Nephron progenitor cell (in vitro differentiated cells): ENCODE measurements at regions not wholly inside any gene's neighbourhood (a gene's known extent, or its start where the extent isn't known, plus 50 kb on each side); places are given as distances from the start of the nearest gene placed in this dataset.

Experiments
- DNase-seq: peaks from one replicate; pipeline ENCODE4 v3.0.0; 2021
- H3K27ac Mint-ChIP-seq: 2 replicates; pipeline ENCODE4 v1.8.0; 2021; ENCODE audit warnings: mild to moderate bottlenecking, moderate library complexity, mixed read lengths
- H3K27me3 Mint-ChIP-seq: 2 replicates; pipeline ENCODE4 v1.8.0; 2021; ENCODE audit warnings: mild to moderate bottlenecking, low read depth, mixed read lengths; ENCODE audit not compliant: poor library complexity
- H3K36me3 Mint-ChIP-seq: 2 replicates; pipeline ENCODE4 v1.8.0; 2021; ENCODE audit warnings: low read depth, mixed read lengths
- H3K4me1 Mint-ChIP-seq: 2 replicates; pipeline ENCODE4 v1.8.0; 2021; ENCODE audit warnings: mixed read lengths
- H3K4me3 Mint-ChIP-seq: 2 replicates; pipeline ENCODE4 v1.8.0; 2021; ENCODE audit warnings: mild to moderate bottlenecking, moderate library complexity, mixed read lengths
- H3K9me3 Mint-ChIP-seq: 2 replicates; pipeline ENCODE4 v1.8.0; 2021; ENCODE audit warnings: mild to moderate bottlenecking, moderate library complexity, mixed read lengths
- TF ChIP-seq, protein P1 (sequence below): fragments of 200-600 bp; sonication (generic); IDR thresholded peaks from 2 replicates; pipeline ENCODE4 v1.5.0; 2021; ENCODE audit warnings: antibody characterized with exemption

DNA sequence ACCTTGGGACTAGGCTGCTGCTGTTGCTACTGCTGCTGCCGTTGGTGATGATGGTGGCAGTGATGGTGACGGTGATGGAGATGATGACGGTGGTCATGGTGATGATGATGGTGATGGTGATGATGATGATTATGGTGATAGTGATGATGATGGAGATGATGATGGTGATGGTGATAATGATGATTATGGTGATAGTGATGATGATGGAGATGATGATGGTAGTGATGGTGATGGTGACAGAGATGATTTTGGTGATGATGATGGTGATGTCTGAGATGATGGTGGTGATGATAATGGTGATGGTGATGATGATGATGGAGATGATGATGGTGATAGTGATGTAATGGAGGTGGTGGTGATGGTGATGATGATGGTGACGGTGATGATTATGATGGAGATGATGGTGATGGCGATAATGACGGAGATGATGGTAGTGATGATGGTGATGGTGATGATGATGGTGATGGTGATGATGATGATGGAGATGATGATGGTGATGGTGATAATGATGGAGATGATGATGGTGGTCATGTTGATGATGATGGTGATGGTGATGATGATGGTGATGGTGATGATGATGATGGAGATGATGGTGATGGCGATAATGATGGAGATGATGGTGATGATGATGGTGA, 156.8 kb upstream of the PWP1 start:
- TF ChIP-seq, protein P1, sequence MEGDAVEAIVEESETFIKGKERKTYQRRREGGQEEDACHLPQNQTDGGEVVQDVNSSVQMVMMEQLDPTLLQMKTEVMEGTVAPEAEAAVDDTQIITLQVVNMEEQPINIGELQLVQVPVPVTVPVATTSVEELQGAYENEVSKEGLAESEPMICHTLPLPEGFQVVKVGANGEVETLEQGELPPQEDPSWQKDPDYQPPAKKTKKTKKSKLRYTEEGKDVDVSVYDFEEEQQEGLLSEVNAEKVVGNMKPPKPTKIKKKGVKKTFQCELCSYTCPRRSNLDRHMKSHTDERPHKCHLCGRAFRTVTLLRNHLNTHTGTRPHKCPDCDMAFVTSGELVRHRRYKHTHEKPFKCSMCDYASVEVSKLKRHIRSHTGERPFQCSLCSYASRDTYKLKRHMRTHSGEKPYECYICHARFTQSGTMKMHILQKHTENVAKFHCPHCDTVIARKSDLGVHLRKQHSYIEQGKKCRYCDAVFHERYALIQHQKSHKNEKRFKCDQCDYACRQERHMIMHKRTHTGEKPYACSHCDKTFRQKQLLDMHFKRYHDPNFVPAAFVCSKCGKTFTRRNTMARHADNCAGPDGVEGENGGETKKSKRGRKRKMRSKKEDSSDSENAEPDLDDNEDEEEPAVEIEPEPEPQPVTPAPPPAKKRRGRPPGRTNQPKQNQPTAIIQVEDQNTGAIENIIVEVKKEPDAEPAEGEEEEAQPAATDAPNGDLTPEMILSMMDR = no peak
- peaks cover 7% of the 10 kb centered on the region for H3K36me3 Mint-ChIP-seq
- DNase-seq = no peak
- no peak overlapping the region for H3K27ac Mint-ChIP-seq
- H3K4me3 Mint-ChIP-seq = no peak overlapping the region
- peaks cover 17% of the 10 kb centered on the region for H3K9me3 Mint-ChIP-seq
- H3K27me3 Mint-ChIP-seq = peaks cover 8% of the 10 kb centered on the region
- peaks cover 12% of the 10 kb centered on the region for H3K4me1 Mint-ChIP-seq

DNA sequence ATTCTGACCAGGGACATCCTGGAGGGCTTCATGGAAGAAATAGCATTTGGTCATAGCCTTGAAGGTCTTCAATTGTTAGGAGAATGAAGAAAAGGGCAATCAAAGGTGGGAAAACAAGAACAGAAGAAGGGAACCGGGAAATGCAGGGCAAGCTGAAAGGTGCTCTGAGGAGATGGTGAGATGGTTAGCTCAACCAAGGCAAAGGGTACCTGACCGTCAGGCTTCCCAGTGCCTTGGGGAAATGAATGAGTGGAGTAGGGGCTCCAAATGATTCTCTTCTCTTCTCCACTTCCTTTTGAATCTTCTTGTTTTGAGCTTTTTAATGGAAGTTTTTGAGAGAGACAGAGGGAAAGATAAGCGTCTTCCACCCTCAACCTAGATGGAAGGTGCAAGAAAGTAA, 155.6 kb upstream of the PWP1 start:
- H3K27me3 Mint-ChIP-seq = peaks cover 11% of the 10 kb centered on the region

DNA sequence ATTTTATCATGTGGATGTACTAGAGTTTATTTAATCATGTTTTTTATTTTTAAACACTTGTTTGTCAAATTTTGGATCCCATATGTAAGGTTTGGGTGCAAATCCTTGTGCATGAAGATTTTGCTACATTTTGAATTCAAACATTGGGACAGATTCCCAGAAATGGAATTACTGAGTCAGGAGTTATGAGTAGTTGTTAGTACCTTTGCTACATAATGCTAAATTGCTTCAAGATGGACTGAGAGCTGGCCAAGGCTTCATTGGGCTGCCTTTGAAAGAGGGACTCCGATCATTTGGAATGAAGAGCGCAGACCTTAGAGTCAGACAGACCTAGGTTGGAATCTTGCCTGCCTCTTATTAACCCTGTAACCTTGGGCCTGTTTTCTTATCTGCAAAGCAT, 154.9 kb upstream of the PWP1 start:
- Mint-ChIP-seq H3K4me3 (no peak overlapping the region), H3K36me3 (peaks cover 7% of the 10 kb centered on the region), H3K4me1 (peaks cover 12% of the 10 kb centered on the region), H3K27me3 (peaks cover 13% of the 10 kb centered on the region), H3K27ac (no peak overlapping the region), H3K9me3 (peaks cover 23% of the 10 kb centered on the region)
- TF ChIP-seq, protein P1 = no peak
- no peak for DNase-seq

More for the DNA sequence above, 155.6 kb upstream of the PWP1 start:
- H3K9me3 Mint-ChIP-seq = peaks cover 23% of the 10 kb centered on the region
- H3K36me3 Mint-ChIP-seq = peaks cover 7% of the 10 kb centered on the region
- no peak overlapping the region for H3K4me3 Mint-ChIP-seq
- peaks cover 12% of the 10 kb centered on the region for H3K4me1 Mint-ChIP-seq
- DNase-seq = no peak
- no peak overlapping the region for H3K27ac Mint-ChIP-seq
- TF ChIP-seq, protein P1 = no peak

DNA sequence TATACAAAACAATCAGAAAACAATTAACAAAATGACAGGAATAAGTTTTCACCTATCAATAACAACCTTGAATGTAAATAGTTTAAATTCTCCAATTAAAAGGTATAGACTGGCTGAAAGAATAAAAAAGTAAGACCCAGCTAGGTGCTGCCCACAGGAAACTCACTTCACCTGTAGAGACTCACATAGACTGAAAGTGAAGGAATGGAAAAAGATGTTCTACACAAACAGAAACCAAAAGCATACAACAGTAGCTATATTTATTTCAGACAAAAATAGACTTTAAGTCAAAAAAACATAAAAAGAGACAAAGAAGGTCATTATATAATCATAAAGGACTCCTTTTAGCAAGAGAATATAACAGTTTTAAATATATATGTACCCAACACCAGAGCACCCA, 152.4 kb upstream of the PWP1 start:
- no peak for DNase-seq
- TF ChIP-seq, protein P1 = no peak
- Mint-ChIP-seq H3K4me1 (no peaks in the 10 kb centered on the region), H3K9me3 (peaks cover 23% of the 10 kb centered on the region), H3K27ac (no peak overlapping the region), H3K4me3 (no peak overlapping the region), H3K27me3 (peaks cover 13% of the 10 kb centered on the region), H3K36me3 (peaks cover 7% of the 10 kb centered on the region)

DNA sequence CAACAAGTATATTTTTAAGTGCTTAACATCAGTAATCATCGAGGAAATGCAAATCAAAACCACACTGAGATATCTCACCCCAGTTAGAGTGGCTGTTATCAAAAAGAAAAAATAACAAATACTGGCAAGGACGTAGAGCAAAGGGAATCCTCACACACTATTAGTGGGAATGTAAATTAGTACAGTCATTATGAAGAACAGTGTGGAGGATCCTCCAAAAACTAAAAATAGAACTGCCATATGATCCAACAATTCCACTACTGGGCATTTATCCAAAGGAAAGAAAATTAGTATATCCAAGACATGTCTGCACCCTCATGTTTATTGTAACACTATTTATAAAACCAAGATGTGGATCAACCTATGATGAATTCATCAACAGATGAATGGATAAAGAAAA, 149.0 kb upstream of the PWP1 start:
- Mint-ChIP-seq H3K27me3 (peaks cover 25% of the 10 kb centered on the region), H3K36me3 (peaks cover 7% of the 10 kb centered on the region), H3K9me3 (peaks cover 27% of the 10 kb centered on the region), H3K4me1 (no peaks in the 10 kb centered on the region), H3K4me3 (no peak overlapping the region), H3K27ac (no peak overlapping the region)
- DNase-seq = no peak
- TF ChIP-seq, protein P1 = no peak

DNA sequence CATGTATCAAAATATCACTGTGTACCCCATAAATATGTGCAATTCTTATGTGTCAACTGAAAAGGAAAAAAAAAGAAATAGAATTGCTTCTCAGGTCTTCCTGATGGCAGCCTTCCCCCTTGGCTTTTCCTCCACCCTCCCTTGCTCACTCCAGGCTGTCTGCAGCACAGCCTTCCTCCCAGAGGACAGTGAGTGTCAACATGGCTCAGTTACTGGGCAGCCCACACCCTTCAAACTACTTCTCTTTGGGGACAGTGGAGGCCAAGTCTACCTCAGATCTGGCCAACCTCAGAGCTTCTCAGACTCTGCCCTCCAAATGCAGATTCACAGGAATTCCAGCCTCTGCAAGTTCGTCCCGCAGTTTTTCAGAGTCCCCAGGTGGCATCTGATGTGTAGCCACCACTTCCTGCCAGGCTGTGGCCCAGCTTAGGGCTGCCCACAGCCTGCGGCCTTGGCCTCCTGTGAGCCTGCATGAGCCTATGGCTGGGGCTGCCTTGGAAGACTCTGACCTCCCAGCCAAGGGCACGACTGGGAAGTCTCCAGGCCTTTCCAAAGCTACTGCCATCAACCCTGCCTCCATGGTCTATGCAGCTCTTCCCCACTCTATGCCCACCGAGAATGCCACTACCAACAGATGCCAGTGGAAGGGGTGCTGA, 148.0 kb upstream of the PWP1 start:
- Mint-ChIP-seq H3K9me3 (peaks cover 22% of the 10 kb centered on the region), H3K27ac (no peak overlapping the region), H3K36me3 (peaks cover 4% of the 10 kb centered on the region), H3K4me1 (no peaks in the 10 kb centered on the region), H3K27me3 (peaks cover 21% of the 10 kb centered on the region), H3K4me3 (no peak overlapping the region)
- no peak for DNase-seq
- TF ChIP-seq, protein P1 = no peak
